ENCODE measurements at regions not wholly inside any gene's neighbourhood (a gene's known extent, or its start where the extent isn't known, plus 50 kb on each side); places are given as distances from the start of the nearest gene placed in this dataset.

- TF ChIP-seq TCF7L2 (IDR thresholded peaks at IDR 0.05; ENCODE audit: low read depth, low read length) (no peak), CTCF (IDR thresholded peaks at IDR 0.05) (no peak), POLR2AphosphoS5 (IDR thresholded peaks at IDR 0.05; ENCODE audit: low read depth, low read length) (no peak)
Observed at GRCh38 chr3:76096836-76097588, 311.7 kb upstream of the ZNF717 start.

All from Panc1 (cell line).